AG08395 (cell line): ENCODE measurements at regions not wholly inside any gene's neighbourhood (a gene's known extent, or its start where the extent isn't known, plus 50 kb on each side); places are given as distances from the start of the nearest gene placed in this dataset.
A peak's percentile ranks its signal among the peaks of the same experiment; 100 is the strongest.
"Not testable (repeated sequence)": the region's sequence is repeated elsewhere in the genome, so short reads cannot be mapped to it uniquely, and the experiment has no call there.

Experiments
- DNase-seq: peaks from one replicate; pipeline ENCODE4 v3.0.0; 2012; ENCODE audit warnings: mixed read lengths, low spot score

- no peak for DNase-seq
Measured at GRCh38 chr3:69688400-69688799, 50.9 kb upstream of the MITF start.

GRCh38 chr3:69687641-69688040 lies 51.6 kb upstream of the MITF start:
- DNase-seq, result no peak

- no peak for DNase-seq
Measured at GRCh38 chr3:69686056-69686455, 53.2 kb upstream of the MITF start.

- no peak for DNase-seq
Measured at GRCh38 chr3:69684309-69684961, 54.8 kb upstream of the MITF start.

- peak; percentile 4 for DNase-seq
Measured at GRCh38 chr3:69683082-69683806, 56.0 kb upstream of the MITF start.

- DNase-seq, result not testable (repeated sequence)
Measured at GRCh38 chr3:69677456-69677855, 61.8 kb upstream of the MITF start.

GRCh38 chr3:69675786-69676530 lies 63.3 kb upstream of the MITF start:
- DNase-seq, result no peak

- no peak for DNase-seq
Measured at GRCh38 chr3:69674752-69675151, 64.5 kb upstream of the MITF start.

GRCh38 chr3:69671082-69671952 lies 67.9 kb upstream of the MITF start:
- peak; percentile 62 for DNase-seq

GRCh38 chr3:69669070-69669469 lies 70.2 kb upstream of the MITF start:
- no peak for DNase-seq

- no peak for DNase-seq
Measured at GRCh38 chr3:69665026-69665737, 74.1 kb upstream of the MITF start.

GRCh38 chr3:69660631-69661030 lies 78.6 kb upstream of the MITF start:
- DNase-seq, result no peak

GRCh38 chr3:69659180-69659910 lies 79.9 kb upstream of the MITF start:
- no peak for DNase-seq

GRCh38 chr3:69658514-69659140 lies 80.6 kb upstream of the MITF start:
- DNase-seq, result no peak

GRCh38 chr3:69657030-69657429 lies 82.2 kb upstream of the MITF start:
- DNase-seq, result not testable (repeated sequence)

- DNase-seq, result no peak
Measured at GRCh38 chr3:69651765-69652164, 87.5 kb upstream of the MITF start.

- DNase-seq, result no peak
Measured at GRCh38 chr3:69650066-69650419, 89.2 kb upstream of the MITF start.

GRCh38 chr3:69649120-69650065 lies 89.9 kb upstream of the MITF start:
- no peak for DNase-seq

- DNase-seq, result no peak
Measured at GRCh38 chr3:69648126-69648525, 91.1 kb upstream of the MITF start.
